ENCODE measurements at regions not wholly inside any gene's neighbourhood (a gene's known extent, or its start where the extent isn't known, plus 50 kb on each side); places are given as distances from the start of the nearest gene placed in this dataset.

GRCh38 chr17:73976676-73977521, 226.6 kb upstream of the RPL38 start:
- intact Hi-C loops (cut with DNase I), result no loop called here
- no peak for DNase-seq (ENCODE audit: missing footprints)
- no peak for ATAC-seq

GRCh38 chr17:73980517-73980916, 223.0 kb upstream of the RPL38 start:
- no peak for DNase-seq (ENCODE audit: missing footprints)
- ATAC-seq, result no peak
- intact Hi-C loops (cut with DNase I), result no loop called here

GRCh38 chr17:73982871-73983270, 220.6 kb upstream of the RPL38 start:
- DNase-seq (ENCODE audit: missing footprints), result no peak
- intact Hi-C loops (cut with DNase I), result no loop called here
- ATAC-seq, result no peak

GRCh38 chr17:73983621-73984400, 219.7 kb upstream of the RPL38 start:
- DNase-seq (ENCODE audit: missing footprints), result no peak
- intact Hi-C loops (cut with DNase I), result no loop called here
- ATAC-seq, result no peak

- no peak for ATAC-seq
- DNase-seq (ENCODE audit: missing footprints), result no peak
- intact Hi-C loops (cut with DNase I), result no loop called here
Measured at GRCh38 chr17:73984941-73985340, 218.5 kb upstream of the RPL38 start.

- no peak for ATAC-seq
- intact Hi-C loops (cut with DNase I), result no loop called here
- DNase-seq (ENCODE audit: missing footprints), result no peak
Measured at GRCh38 chr17:73985466-73986015, 217.9 kb upstream of the RPL38 start.

GRCh38 chr17:73986641-73987177, 216.8 kb upstream of the RPL38 start:
- no peak for ATAC-seq
- no peak for DNase-seq (ENCODE audit: missing footprints)
- intact Hi-C loops (cut with DNase I), result no loop called here

GRCh38 chr17:73987395-73987794, 216.1 kb upstream of the RPL38 start:
- DNase-seq (ENCODE audit: missing footprints) (no peak), ATAC-seq (no peak)
- intact Hi-C loops (cut with DNase I), result no loop called here

- intact Hi-C loops (cut with DNase I), result no loop called here
- ATAC-seq, result no peak
- no peak for DNase-seq (ENCODE audit: missing footprints)
Measured at GRCh38 chr17:73987845-73988509, 215.5 kb upstream of the RPL38 start.

GRCh38 chr17:73989671-73990070, 213.8 kb upstream of the RPL38 start:
- DNase-seq (ENCODE audit: missing footprints) (no peak), ATAC-seq (no peak)
- intact Hi-C loops (cut with DNase I), result no loop called here

GRCh38 chr17:73990290-73990689, 213.2 kb upstream of the RPL38 start:
- intact Hi-C loops (cut with DNase I), result no loop called here
- no peak for DNase-seq (ENCODE audit: missing footprints)
- no peak for ATAC-seq

- ATAC-seq, result no peak
- no peak for DNase-seq (ENCODE audit: missing footprints)
- intact Hi-C loops (cut with DNase I), result no loop called here
Measured at GRCh38 chr17:73991260-73991659, 212.2 kb upstream of the RPL38 start.

GRCh38 chr17:73994946-73995345, 208.5 kb upstream of the RPL38 start:
- ATAC-seq (no peak), DNase-seq (ENCODE audit: missing footprints) (no peak)
- intact Hi-C loops (cut with DNase I), result no loop called here

GRCh38 chr17:73997059-73997458, 206.4 kb upstream of the RPL38 start:
- intact Hi-C loops (cut with DNase I), result no loop called here
- DNase-seq (ENCODE audit: missing footprints) (no peak), ATAC-seq (no peak)

GRCh38 chr17:73998249-73998648, 205.2 kb upstream of the RPL38 start:
- intact Hi-C loops (cut with DNase I), result no loop called here
- no peak for DNase-seq (ENCODE audit: missing footprints)
- no peak for ATAC-seq

- ATAC-seq, result peak; percentile 48
- peak; percentile 77 for DNase-seq (ENCODE audit: missing footprints)
- intact Hi-C loops (cut with DNase I), result no loop called here
Measured at GRCh38 chr17:73998653-73999645, 204.5 kb upstream of the RPL38 start.

- ATAC-seq (no peak), DNase-seq (ENCODE audit: missing footprints) (no peak)
- intact Hi-C loops (cut with DNase I), result no loop called here
Measured at GRCh38 chr17:74001145-74001544, 202.3 kb upstream of the RPL38 start.

GRCh38 chr17:74002241-74002640, 201.2 kb upstream of the RPL38 start:
- intact Hi-C loops (cut with DNase I), result no loop called here
- ATAC-seq, result no peak
- no peak for DNase-seq (ENCODE audit: missing footprints)
